ENCODE measurements at regions not wholly inside any gene's neighbourhood (a gene's known extent, or its start where the extent isn't known, plus 50 kb on each side); places are given as distances from the start of the nearest gene placed in this dataset.

DNA sequence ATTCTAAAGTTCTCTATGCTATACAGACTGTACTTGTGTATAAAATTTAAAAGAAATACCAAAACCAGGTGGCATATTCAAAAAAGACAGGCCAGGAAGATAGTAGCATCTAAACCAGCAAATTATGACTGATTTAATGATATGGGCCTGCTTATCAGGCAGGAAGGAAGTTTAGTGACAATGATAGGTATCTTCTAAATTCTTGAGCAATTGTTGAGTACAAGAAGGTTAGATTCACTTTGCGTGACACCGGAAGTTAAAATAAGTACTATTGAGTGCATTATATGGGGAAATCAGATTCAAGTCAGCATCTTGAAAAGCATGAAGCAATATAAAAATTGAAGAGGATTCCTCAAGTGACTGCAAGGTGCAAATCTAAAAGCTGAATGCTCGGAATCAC, 186.8 kb upstream of the RGS18 start:
- H3K36me3 ChIP-seq (ENCODE audit: insufficient read depth, low read length) = no peaks in the 10 kb centered on the region
- no peak for ATAC-seq (ENCODE audit: insufficient read depth, low read depth)
- no peaks in the 10 kb centered on the region for H4K20me1 ChIP-seq (ENCODE audit: insufficient read depth, low read length)
- peak overlapping the region; percentile 56 for H3K27ac ChIP-seq (ENCODE audit: low read length)
- H3K27me3 ChIP-seq (ENCODE audit: insufficient read depth, low read length, poor library complexity) = no peaks in the 10 kb centered on the region
- no peaks in the 10 kb centered on the region for H3K79me2 ChIP-seq (ENCODE audit: insufficient read depth, low read length)
- H3K4me3 ChIP-seq (ENCODE audit: low read depth in 1 of 2, low read length in 2 of 2) = no peak overlapping the region
- H3K4me1 ChIP-seq (ENCODE audit: insufficient read depth, low read length) = peaks cover 14% of the 10 kb centered on the region
- H2AFZ ChIP-seq (ENCODE audit: low read depth, low read length) = peak overlapping the region; percentile 34
- peaks cover 9% of the 10 kb centered on the region for H3K9me3 ChIP-seq (ENCODE audit: insufficient read depth, low read length, severe bottlenecking)
- DNase-seq = no peak
- H3K4me2 ChIP-seq (ENCODE audit: insufficient read depth, low read length) = no peak overlapping the region
- no peak for TF ChIP-seq CTCF (IDR thresholded peaks at IDR 0.05; ENCODE audit: borderline replicate concordance, extremely low read depth, low read length, poor library complexity, severe bottlenecking)
- no peak for TF ChIP-seq EZH2 (IDR thresholded peaks at IDR 0.05; ENCODE audit: borderline replicate concordance, low read depth, low read length, severe bottlenecking)
- H3K9ac ChIP-seq (ENCODE audit: low read depth, low read length) = no peak overlapping the region

GRCh38 chr1:191974004-191974403, 184.3 kb upstream of the RGS18 start:
- Histone ChIP-seq H3K4me2 (ENCODE audit: insufficient read depth, low read length) (no peak overlapping the region), H3K79me2 (ENCODE audit: insufficient read depth, low read length) (no peaks in the 10 kb centered on the region), H2AFZ (ENCODE audit: low read depth, low read length) (no peak overlapping the region), H3K9ac (ENCODE audit: low read depth, low read length) (no peak overlapping the region), H3K27me3 (ENCODE audit: insufficient read depth, low read length, poor library complexity) (no peaks in the 10 kb centered on the region), H4K20me1 (ENCODE audit: insufficient read depth, low read length) (no peaks in the 10 kb centered on the region), H3K9me3 (ENCODE audit: insufficient read depth, low read length, severe bottlenecking) (peaks cover 9% of the 10 kb centered on the region), H3K27ac (ENCODE audit: low read length) (no peak overlapping the region), H3K36me3 (ENCODE audit: insufficient read depth, low read length) (no peaks in the 10 kb centered on the region), H3K4me1 (ENCODE audit: insufficient read depth, low read length) (peaks cover 14% of the 10 kb centered on the region), H3K4me3 (ENCODE audit: low read depth in 1 of 2, low read length in 2 of 2) (no peak overlapping the region)
- no peak for DNase-seq
- TF ChIP-seq EZH2 (IDR thresholded peaks at IDR 0.05; ENCODE audit: borderline replicate concordance, low read depth, low read length, severe bottlenecking) (no peak), CTCF (IDR thresholded peaks at IDR 0.05; ENCODE audit: borderline replicate concordance, extremely low read depth, low read length, poor library complexity, severe bottlenecking) (no peak)
- ATAC-seq (ENCODE audit: insufficient read depth, low read depth) = no peak

- no peaks in the 10 kb centered on the region for H3K27me3 ChIP-seq (ENCODE audit: insufficient read depth, low read length, poor library complexity)
- TF ChIP-seq EZH2 (IDR thresholded peaks at IDR 0.05; ENCODE audit: borderline replicate concordance, low read depth, low read length, severe bottlenecking) = no peak
- no peak for TF ChIP-seq CTCF (IDR thresholded peaks at IDR 0.05; ENCODE audit: borderline replicate concordance, extremely low read depth, low read length, poor library complexity, severe bottlenecking)
- no peaks in the 10 kb centered on the region for H3K79me2 ChIP-seq (ENCODE audit: insufficient read depth, low read length)
- no peak overlapping the region for H3K4me3 ChIP-seq (ENCODE audit: low read depth in 1 of 2, low read length in 2 of 2)
- H3K4me1 ChIP-seq (ENCODE audit: insufficient read depth, low read length) = no peaks in the 10 kb centered on the region
- H3K4me2 ChIP-seq (ENCODE audit: insufficient read depth, low read length) = no peak overlapping the region
- H3K9me3 ChIP-seq (ENCODE audit: insufficient read depth, low read length, severe bottlenecking) = peaks cover 27% of the 10 kb centered on the region
- DNase-seq = no peak
- H2AFZ ChIP-seq (ENCODE audit: low read depth, low read length) = no peak overlapping the region
- no peak overlapping the region for H3K9ac ChIP-seq (ENCODE audit: low read depth, low read length)
- no peaks in the 10 kb centered on the region for H4K20me1 ChIP-seq (ENCODE audit: insufficient read depth, low read length)
- no peak overlapping the region for H3K27ac ChIP-seq (ENCODE audit: low read length)
- ATAC-seq (ENCODE audit: insufficient read depth, low read depth) = no peak
- H3K36me3 ChIP-seq (ENCODE audit: insufficient read depth, low read length) = no peaks in the 10 kb centered on the region; the same call in 1 of the 2 replicates
These were observed 180.3 kb upstream of the RGS18 start for GRCh38 chr1:191977874-191978506.
